ENCODE measurements at regions not wholly inside any gene's neighbourhood (a gene's known extent, or its start where the extent isn't known, plus 50 kb on each side); places are given as distances from the start of the nearest gene placed in this dataset.

DNA sequence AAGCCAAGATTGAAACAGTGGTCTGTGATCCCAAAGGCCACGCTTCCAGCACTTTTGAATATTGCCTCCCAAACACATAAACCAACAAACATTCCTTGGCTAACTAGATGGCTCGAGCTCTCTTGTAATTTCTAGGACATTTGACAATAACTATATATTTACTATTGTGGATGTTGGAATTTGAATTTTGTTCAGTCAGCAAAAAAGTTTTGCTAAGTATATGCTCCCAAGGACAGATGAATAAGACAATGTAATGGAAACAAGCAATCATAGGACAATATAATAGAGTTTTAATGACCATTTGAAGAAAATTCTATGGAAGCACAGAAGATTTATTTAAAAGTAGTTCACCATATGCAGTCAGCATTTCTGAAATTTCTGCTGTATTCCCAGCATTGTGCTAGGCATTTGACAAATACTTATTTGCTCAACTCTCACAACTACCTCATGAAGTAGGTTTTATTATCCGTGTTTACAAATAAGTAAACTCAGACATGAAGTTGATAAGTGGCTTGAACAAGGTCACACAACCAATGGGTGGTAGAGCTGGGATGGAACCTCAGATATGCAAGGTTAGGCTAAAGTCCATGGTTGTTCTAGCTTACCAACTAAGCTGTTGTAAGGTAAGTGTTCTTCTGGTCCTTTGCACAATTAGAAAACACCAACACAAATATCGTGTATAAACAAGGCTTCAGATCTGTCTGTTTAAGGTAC is 205.1 kb downstream of the NUFIP1 start:
- CTCF ChIA-PET (ENCODE audit: low intra/inter-chr PET ratio, low total read pairs), result no interaction called here
- intact Hi-C loops (cut with micrococcal nuclease; ENCODE audit: unreplicated experiment) (no loop called here), in situ Hi-C loops (cut with HindIII; ENCODE audit: extremely low pct_ligation_motif_present, low pct_unique_long_range_greater_than_20kb) (no loop called here)
- Histone ChIP-seq H3K4me2 (ENCODE audit: low read depth, low read length) (no peak overlapping the region), H3K27me3 (ENCODE audit: control insufficient read depth in 1 of 2, insufficient read depth in 2 of 2, low read length in 2 of 2) (0 out of 5 replicates have a peak, but pooled peaks cover 0 to 3% of the 10 kb centered on the region in 2 experiments), H4K20me1 (ENCODE audit: insufficient read depth, low read length) (no peaks in the 10 kb centered on the region), H3K27ac (ENCODE audit: extremely low read length, insufficient read depth, low read length) (no peak overlapping the region), H3K4me3 (replicated peaks in 1 of 3; ENCODE audit: insufficient read depth in 1 of 3, low read depth in 2 of 3, low read length in 3 of 3) (no peak overlapping the region), H3K79me2 (ENCODE audit: insufficient read depth, low read length) (no peaks in the 10 kb centered on the region), H3K4me1 (ENCODE audit: insufficient read depth, low read length) (peaks cover 17% of the 10 kb centered on the region), H3K9ac (ENCODE audit: insufficient read depth, low read depth, low read length) (no peak overlapping the region), H3K36me3 (replicated peaks in 1 of 2; ENCODE audit: control insufficient read depth in 1 of 2, insufficient read depth in 2 of 2, low read length in 2 of 2) (no peaks in the 10 kb centered on the region), H2AFZ (ENCODE audit: low read length) (no peak overlapping the region), H3K9me3 (ENCODE audit: low read length) (no peaks in the 10 kb centered on the region)
- DNase-seq (ENCODE audit: low spot score), result peak; percentile 20
- WGBS (ENCODE audit: low lambda C conversion rate), result 9% methylated on average over 4 of the region's 4 CpGs
- POLR2A ChIA-PET, result no interaction called here
- FAIRE-seq, result peak; percentile 43
- BruUV-seq (replicated peaks), result no TSS peak
- ATAC-seq, result peak; percentile 35; the same call in 1 of the 3 replicates
- TF ChIP-seq BHLHE40 (IDR thresholded peaks at IDR 0.05; ENCODE audit: low read length), result no peak
- TF ChIP-seq ZNF709 (CRISPR knock-in tag; IDR thresholded peaks at IDR 0.05), result no peak
- TF ChIP-seq ZNF780A (CRISPR knock-in tag; IDR thresholded peaks at IDR 0.05), result no peak
- 0 out of 2 replicates have a peak, but pooled peaks have one; percentile 42 for TF ChIP-seq ZNF317 (CRISPR knock-in tag; IDR thresholded peaks at IDR 0.05)
- TF ChIP-seq ZNF484 (CRISPR knock-in tag; IDR thresholded peaks at IDR 0.05; ENCODE audit: borderline replicate concordance, low read depth), result no peak
- TF ChIP-seq THRA (CRISPR knock-in tag; IDR thresholded peaks at IDR 0.05; ENCODE audit: borderline replicate concordance), result no peak
- peak; percentile 97 to 98 for TF ChIP-seq MAFK (conservative IDR thresholded peaks at IDR 0.05 in 1 of 2, IDR thresholded peaks at IDR 0.05 in 1 of 2; ENCODE audit: low read length in 2 of 2)
- no peak for TF ChIP-seq ZNF687 (CRISPR knock-in tag; IDR thresholded peaks at IDR 0.05)
- TF ChIP-seq GZF1 (CRISPR knock-in tag; IDR thresholded peaks at IDR 0.05), result no peak
- TF ChIP-seq ZNF546 (CRISPR knock-in tag; conservative IDR thresholded peaks at IDR 0.05), result no peak
- no peak for TF ChIP-seq ZNF879 (CRISPR knock-in tag; IDR thresholded peaks at IDR 0.05)
- TF ChIP-seq HOXA3 (CRISPR knock-in tag; IDR thresholded peaks at IDR 0.05), result no peak
- 0 out of 2 replicates have a peak, but pooled peaks have one; percentile 10 for TF ChIP-seq ZNF644 (CRISPR knock-in tag; IDR thresholded peaks at IDR 0.05; ENCODE audit: low read depth)
- TF ChIP-seq FOXP1 (IDR thresholded peaks at IDR 0.05), result no peak
- TF ChIP-seq FOXP1 (CRISPR knock-in tag; IDR thresholded peaks at IDR 0.05), result 0 out of 2 replicates have a peak, but pooled peaks have one; percentile 42
- TF ChIP-seq BORCS8-MEF2B (CRISPR knock-in tag; IDR thresholded peaks at IDR 0.05), result no peak
- no peak for TF ChIP-seq ADNP (CRISPR knock-in tag; IDR thresholded peaks at IDR 0.05)
- no peak for TF ChIP-seq ZFP62 (CRISPR knock-in tag; IDR thresholded peaks at IDR 0.05)
- TF ChIP-seq MAFF (IDR thresholded peaks at IDR 0.05; ENCODE audit: low read depth, low read length), result peak; percentile 97
- TF ChIP-seq NFKBIZ (CRISPR knock-in tag; IDR thresholded peaks at IDR 0.05), result no peak
- TF ChIP-seq SNAPC5 (CRISPR knock-in tag; IDR thresholded peaks at IDR 0.05; ENCODE audit: borderline replicate concordance), result no peak
